LNCaP clone FGC (cell line): ENCODE measurements at regions not wholly inside any gene's neighbourhood (a gene's known extent, or its start where the extent isn't known, plus 50 kb on each side); places are given as distances from the start of the nearest gene placed in this dataset.
"Not testable (repeated sequence)": the region's sequence is repeated elsewhere in the genome, so short reads cannot be mapped to it uniquely, and the experiment has no call there.

Source experiments
- DNase-seq: peaks from one replicate; pipeline ENCODE4 v3.0.0-alpha.2; 2011; ENCODE audit warnings: low read depth
- H3K4me3 ChIP-seq: 2 replicates; pipeline ENCODE4 v1.5.1; 2011; ENCODE audit warnings: mild to moderate bottlenecking, low read depth, low read length, control low read depth
- CTCF ChIP-seq: IDR thresholded peaks from 2 replicates; pipeline ENCODE4 v1.5.1; 2012; ENCODE audit warnings: mild to moderate bottlenecking; ENCODE audit not compliant: control insufficient read depth, insufficient read depth; ENCODE audit errors: extremely low read depth

- TF ChIP-seq CTCF = no peak
- no peak overlapping the region for H3K4me3 ChIP-seq
- DNase-seq = no peak
Measured at GRCh38 chr7:114151777-114152176, 233.0 kb upstream of the PPP1R3A start.

- H3K4me3 ChIP-seq = no peak overlapping the region
- DNase-seq = peak; percentile 7
- TF ChIP-seq CTCF = no peak
Measured at GRCh38 chr7:114150689-114151088, 231.9 kb upstream of the PPP1R3A start.

DNA sequence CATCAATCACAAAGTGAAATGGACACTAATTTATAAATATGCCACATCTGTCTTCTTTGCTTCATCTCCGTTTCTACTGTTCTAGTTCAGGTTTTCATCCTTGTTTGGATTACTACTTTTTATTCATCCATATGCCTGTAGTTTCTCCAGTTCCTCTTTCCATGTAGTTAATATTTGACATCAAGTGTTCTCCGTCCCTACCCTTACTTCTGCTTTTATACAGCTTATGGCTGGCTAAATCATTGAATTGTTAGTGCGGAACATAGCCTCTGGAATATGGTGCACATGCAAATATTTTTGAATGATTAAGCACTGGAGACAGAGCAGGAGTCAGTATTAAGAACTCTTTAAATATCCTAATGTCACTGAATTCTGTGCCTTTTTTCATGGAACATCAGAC, 230.0 kb upstream of the PPP1R3A start:
- no peak overlapping the region for H3K4me3 ChIP-seq
- no peak for DNase-seq
- no peak for TF ChIP-seq CTCF

DNA sequence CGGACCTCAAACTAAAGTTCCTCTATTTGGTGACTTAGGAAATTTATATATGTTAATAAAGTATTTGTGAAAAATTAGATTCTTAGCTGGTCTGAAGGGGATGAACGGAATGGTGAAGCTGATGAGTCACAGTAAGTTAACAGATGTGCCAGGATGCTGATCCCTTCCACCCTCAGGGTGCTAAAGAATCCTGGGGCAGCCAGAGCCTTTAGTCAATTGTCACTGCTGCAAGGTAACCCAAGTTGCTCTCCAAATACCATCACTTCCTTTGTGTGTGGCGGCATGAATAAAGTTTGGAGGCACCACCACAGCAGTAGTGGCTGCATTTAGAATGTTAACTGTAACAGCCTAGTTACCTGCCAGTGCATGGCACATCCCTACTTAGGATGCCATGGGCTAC, 222.6 kb upstream of the PPP1R3A start:
- H3K4me3 ChIP-seq = no peak overlapping the region
- TF ChIP-seq CTCF = no peak
- no peak for DNase-seq

- DNase-seq = no peak
- no peak overlapping the region for H3K4me3 ChIP-seq
- TF ChIP-seq CTCF = no peak
Measured at GRCh38 chr7:114140561-114140960, 221.8 kb upstream of the PPP1R3A start.

DNA sequence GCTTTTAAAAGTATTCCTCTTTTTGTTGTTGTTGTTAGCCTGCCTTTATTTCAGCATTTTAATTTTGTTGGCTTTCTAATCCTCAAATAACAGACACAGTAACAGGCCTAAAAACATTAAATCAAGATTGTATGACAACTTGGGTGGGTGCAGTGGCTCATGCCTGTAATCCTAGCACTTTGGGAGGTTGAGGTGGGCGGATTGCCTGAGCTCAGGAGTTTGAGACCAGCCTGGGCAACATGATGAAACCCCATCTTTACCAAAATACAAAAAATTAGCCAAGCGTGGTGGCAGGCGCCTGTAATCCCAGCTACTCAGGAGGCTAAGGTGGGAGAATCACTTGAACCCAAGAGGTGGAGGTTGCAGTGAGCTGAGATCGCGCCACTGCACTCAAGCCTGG, 220.9 kb upstream of the PPP1R3A start:
- not testable (repeated sequence) for H3K4me3 ChIP-seq, DNase-seq

DNA sequence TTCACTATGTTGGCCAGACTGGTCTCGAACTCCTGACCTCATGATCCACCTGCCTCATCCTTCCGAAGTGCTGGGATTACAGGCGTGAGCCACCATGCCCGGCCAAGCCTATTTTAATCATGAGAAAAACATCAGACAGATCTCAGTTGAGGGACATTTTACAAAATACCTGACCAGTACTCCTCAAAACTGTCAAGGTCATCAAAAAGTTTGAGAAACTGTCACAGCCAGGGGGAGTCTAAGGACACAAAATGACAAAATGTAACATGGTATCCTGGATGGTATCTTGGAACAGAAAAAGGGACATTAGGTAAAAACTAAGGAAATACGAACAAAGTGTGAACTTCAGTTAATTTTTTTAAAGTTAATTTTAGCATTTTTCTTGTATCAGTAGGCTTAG, 219.8 kb upstream of the PPP1R3A start:
- H3K4me3 ChIP-seq = no peak overlapping the region
- TF ChIP-seq CTCF = no peak
- DNase-seq = no peak

GRCh38 chr7:114133717-114134116, 214.9 kb upstream of the PPP1R3A start:
- H3K4me3 ChIP-seq = no peak overlapping the region
- TF ChIP-seq CTCF = no peak
- no peak for DNase-seq
